ENCODE measurements at regions not wholly inside any gene's neighbourhood (a gene's known extent, or its start where the extent isn't known, plus 50 kb on each side); places are given as distances from the start of the nearest gene placed in this dataset.

- intact Hi-C loops (cut with micrococcal nuclease) = no loop called here
- ChIA-PET POLR2A (no interaction called here), CTCF (no interaction called here)
- Mint-ChIP-seq H3K36me3 (ENCODE audit: low read depth) (no peaks in the 10 kb centered on the region), H3K27ac (no peak overlapping the region), H3K4me1 (no peaks in the 10 kb centered on the region), H3K9me3 (no peaks in the 10 kb centered on the region), H3K27me3 (no peaks in the 10 kb centered on the region), H3K4me3 (no peak overlapping the region)
- no peak for DNase-seq
- no peak for TF ChIP-seq CTCF (IDR thresholded peaks at IDR 0.05)
- no peak for ATAC-seq (ENCODE audit: low read depth)
These were observed 1648.4 kb downstream of the KCNT2 start for GRCh38 chr1:194959795-194960194.

- no peak overlapping the region for H3K27ac Mint-ChIP-seq
- H3K4me1 Mint-ChIP-seq = no peaks in the 10 kb centered on the region
- ChIA-PET CTCF (no interaction called here), POLR2A (no interaction called here)
- H3K9me3 Mint-ChIP-seq = peaks cover 4% of the 10 kb centered on the region
- no peak overlapping the region for H3K4me3 Mint-ChIP-seq
- ATAC-seq (ENCODE audit: low read depth) (no peak), DNase-seq (no peak)
- TF ChIP-seq CTCF (IDR thresholded peaks at IDR 0.05) = no peak
- H3K36me3 Mint-ChIP-seq (ENCODE audit: low read depth) = no peaks in the 10 kb centered on the region
- no peaks in the 10 kb centered on the region for H3K27me3 Mint-ChIP-seq
- intact Hi-C loops (cut with micrococcal nuclease) = no loop called here
These were observed 1656.1 kb downstream of the KCNT2 start for GRCh38 chr1:194952171-194952570.

GRCh38 chr1:194950584-194950983, 1657.7 kb downstream of the KCNT2 start:
- intact Hi-C loops (cut with micrococcal nuclease) = no loop called here
- Mint-ChIP-seq H3K4me1 (no peaks in the 10 kb centered on the region), H3K27me3 (no peaks in the 10 kb centered on the region), H3K9me3 (peaks cover 4% of the 10 kb centered on the region), H3K4me3 (no peak overlapping the region), H3K36me3 (ENCODE audit: low read depth) (no peaks in the 10 kb centered on the region), H3K27ac (no peak overlapping the region)
- TF ChIP-seq CTCF (IDR thresholded peaks at IDR 0.05) = no peak
- ChIA-PET CTCF (no interaction called here), POLR2A (no interaction called here)
- no peak for DNase-seq
- ATAC-seq (ENCODE audit: low read depth) = no peak

- peaks cover 9% of the 10 kb centered on the region for H3K9me3 Mint-ChIP-seq
- H3K36me3 Mint-ChIP-seq (ENCODE audit: low read depth) = no peaks in the 10 kb centered on the region
- H3K27ac Mint-ChIP-seq = no peak overlapping the region
- no peaks in the 10 kb centered on the region for H3K4me1 Mint-ChIP-seq
- ChIA-PET POLR2A (no interaction called here), CTCF (no interaction called here)
- DNase-seq = no peak
- no peak for TF ChIP-seq CTCF (IDR thresholded peaks at IDR 0.05)
- intact Hi-C loops (cut with micrococcal nuclease) = no loop called here
- no peaks in the 10 kb centered on the region for H3K27me3 Mint-ChIP-seq
- H3K4me3 Mint-ChIP-seq = no peak overlapping the region
- ATAC-seq (ENCODE audit: low read depth) = no peak
These were observed 1667.8 kb downstream of the KCNT2 start for GRCh38 chr1:194940336-194941030.

GRCh38 chr1:194935864-194936263, 1672.4 kb downstream of the KCNT2 start:
- ChIA-PET CTCF (no interaction called here), POLR2A (no interaction called here)
- DNase-seq = no peak
- Mint-ChIP-seq H3K9me3 (peaks cover 10% of the 10 kb centered on the region), H3K27ac (no peak overlapping the region), H3K27me3 (no peaks in the 10 kb centered on the region), H3K36me3 (ENCODE audit: low read depth) (no peaks in the 10 kb centered on the region), H3K4me3 (no peak overlapping the region), H3K4me1 (no peaks in the 10 kb centered on the region)
- intact Hi-C loops (cut with micrococcal nuclease) = no loop called here
- ATAC-seq (ENCODE audit: low read depth) = no peak
- no peak for TF ChIP-seq CTCF (IDR thresholded peaks at IDR 0.05)
